GM19324 (cell line): ENCODE measurements at regions not wholly inside any gene's neighbourhood (a gene's known extent, or its start where the extent isn't known, plus 50 kb on each side); places are given as distances from the start of the nearest gene placed in this dataset.
"Not testable (repeated sequence)": the region's sequence is repeated elsewhere in the genome, so short reads cannot be mapped to it uniquely, and the experiment has no call there.

Source experiments
- ATAC-seq: cut with Tn5 transposase; IDR thresholded peaks from one replicate; pipeline ENCODE4 v1.9.1; 2021; ENCODE audit warnings: mild to moderate bottlenecking, moderate library complexity; ENCODE audit not compliant: unreplicated experiment, low FRiP score

GRCh38 chr1:190665045-190665444, 187.4 kb upstream of the BRINP3 start:
- no peak for ATAC-seq

DNA sequence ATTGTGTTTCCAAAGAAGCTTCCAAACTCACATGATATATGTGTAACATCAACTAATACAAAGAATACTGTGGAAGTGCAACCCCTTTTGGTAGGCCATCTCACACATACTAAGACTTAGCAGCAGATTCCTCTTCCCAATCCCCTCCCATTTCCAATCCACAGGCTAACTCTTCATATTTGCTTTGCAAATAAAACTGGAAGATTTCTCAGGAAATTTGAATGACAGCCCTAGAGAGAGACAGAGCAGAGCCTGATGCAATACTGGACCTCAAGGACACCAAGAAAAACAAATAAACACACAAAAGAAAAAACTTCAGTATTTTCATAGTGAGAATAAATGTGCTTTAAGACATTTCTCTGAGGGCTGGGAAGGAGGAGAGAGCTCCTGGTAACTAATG, 190.2 kb upstream of the BRINP3 start:
- ATAC-seq: no peak

- no peak for ATAC-seq
These were observed 201.4 kb upstream of the BRINP3 start for GRCh38 chr1:190679044-190679443.

- ATAC-seq: no peak
These were observed 201.8 kb upstream of the BRINP3 start for GRCh38 chr1:190679454-190679853.

DNA sequence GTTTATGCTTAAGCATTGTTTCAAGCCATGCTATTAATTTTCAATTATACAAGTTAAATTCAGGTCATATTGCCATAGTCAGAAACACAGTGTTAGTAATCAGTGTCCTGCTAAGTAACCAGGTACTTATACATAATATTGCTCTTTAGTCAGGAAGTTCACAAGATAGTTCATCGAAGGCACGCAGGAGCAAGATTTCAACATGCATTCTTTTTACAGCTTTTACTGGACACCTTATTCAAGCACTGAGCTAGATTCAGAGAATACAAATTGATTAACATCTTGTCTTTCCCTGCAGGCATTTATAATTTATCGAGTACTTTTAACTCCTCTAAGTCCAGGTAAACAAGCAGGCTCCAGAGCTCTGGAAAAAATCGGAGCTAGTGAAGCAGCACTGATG, 202.3 kb upstream of the BRINP3 start:
- no peak for ATAC-seq

DNA sequence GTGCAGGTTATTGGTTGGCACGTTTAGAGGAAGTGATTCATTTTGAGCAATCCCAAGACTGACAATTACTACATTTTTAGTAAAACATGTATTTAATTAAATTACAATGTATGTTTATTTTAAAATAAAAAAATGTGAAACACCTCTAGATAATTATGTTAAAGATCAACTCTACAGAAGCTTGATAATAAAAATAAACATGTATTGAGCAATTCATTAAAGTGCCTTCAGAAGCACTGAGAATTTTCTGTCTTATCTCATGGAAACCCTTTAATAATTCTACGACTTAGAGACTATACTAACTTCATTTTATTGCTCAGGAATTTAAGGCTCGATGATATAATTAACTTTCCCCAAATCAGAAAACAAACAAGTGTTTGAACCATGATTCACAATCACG, 208.0 kb upstream of the BRINP3 start:
- no peak for ATAC-seq

DNA sequence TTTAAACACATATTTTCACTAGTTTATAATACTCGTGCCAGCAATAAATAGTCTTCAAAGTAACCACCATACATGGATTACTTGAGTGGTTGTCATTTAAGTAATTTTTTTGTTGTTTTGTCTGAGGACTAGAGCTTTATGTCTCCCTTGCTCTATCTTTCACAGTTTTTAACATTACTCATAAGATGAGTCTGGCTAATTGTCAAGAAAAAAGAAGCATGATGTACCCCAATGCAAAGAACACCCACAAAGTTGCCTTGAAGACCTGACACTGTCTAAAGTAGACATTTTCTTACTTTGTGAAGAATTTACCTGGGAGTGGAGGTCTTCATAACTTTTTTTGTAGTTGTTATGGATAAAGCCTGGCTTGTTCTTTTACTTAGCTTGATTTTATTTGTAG, 210.4 kb upstream of the BRINP3 start:
- no peak for ATAC-seq

DNA sequence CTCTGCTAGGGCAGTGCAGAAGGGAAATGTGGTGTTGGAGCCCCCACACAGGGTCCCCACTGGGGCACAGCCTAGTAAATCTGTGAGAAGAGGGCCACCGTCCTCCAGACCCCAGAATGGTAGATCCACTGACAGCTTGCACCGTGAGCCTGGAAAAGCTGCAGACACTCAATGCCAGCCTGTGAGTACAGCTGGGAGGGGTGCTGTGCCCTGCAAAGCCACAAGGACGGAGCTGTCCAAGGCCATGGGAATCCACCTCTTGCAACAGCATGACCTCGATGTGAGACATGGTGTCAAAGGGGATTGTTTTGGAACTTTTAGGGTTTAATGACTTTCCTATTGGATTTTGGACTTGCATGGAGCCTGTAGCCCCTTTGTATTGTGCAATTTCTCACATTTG, 220.8 kb upstream of the BRINP3 start:
- not testable (repeated sequence) for ATAC-seq

DNA sequence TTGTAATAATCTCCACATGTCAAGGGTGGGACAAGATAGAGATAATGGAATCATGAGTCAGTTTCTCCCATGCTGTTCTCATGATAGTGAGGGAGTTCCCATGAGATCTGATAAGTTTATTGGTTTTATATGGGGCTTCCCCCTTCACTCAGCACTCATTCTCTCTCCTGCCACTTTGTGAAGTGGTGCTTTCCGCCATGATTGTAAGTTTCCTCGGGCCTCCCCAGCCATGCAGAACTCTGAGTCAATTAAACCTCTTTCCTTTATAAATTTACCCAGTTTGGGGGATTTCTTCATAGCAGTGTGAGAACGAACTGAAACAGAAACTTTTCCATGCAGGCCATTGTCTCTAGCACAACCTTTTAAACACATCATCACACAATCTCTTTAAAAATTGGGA, 221.5 kb upstream of the BRINP3 start:
- ATAC-seq: no peak

DNA sequence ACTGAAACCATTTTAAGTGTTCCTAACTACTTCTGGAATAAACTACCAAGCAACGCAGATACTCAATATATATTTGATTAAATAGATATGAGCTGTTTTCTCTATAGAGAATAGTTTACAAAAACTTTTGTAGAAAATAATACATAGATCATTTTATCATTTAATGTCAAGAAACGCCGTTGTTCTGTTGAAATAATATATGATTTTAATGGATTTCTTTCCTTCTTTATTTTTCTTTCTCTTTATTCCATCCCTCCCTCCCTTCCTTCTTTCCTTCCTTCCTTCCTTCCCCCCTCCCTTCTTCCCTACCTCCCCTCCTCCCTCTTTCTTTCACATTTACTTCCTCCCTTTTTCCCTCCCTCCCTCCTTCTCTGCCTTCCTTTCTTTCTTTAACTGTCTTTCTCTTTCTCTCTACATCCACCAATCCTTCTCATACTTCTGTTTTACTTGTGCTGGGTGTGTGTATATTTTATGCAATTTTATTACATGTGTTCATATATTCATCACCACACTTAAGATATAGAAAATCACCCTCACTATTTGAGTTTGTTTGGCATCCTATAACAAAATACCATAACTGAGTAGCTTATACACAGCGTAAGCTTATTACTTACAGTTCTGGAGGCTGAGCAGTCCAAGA, 230.9 kb upstream of the BRINP3 start:
- no peak for ATAC-seq

DNA sequence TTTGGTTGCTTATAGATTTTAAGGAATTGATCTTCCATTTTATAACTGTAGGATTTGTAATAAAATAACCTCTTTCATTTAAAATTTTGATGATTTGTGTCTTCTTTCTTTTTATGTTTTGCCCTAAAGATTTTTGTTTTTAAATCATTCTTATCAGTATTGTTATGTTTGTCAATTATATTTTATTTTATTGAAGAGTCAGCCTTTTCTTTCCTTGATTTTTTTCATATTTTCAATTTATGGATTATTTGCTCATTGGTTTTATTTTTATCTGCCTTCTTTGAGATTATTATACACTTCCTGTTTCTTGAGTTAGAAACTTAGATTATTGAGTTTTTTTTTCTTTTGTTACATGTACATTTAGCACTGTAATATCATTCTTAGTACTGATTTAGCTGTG, 233.4 kb upstream of the BRINP3 start:
- ATAC-seq: no peak

DNA sequence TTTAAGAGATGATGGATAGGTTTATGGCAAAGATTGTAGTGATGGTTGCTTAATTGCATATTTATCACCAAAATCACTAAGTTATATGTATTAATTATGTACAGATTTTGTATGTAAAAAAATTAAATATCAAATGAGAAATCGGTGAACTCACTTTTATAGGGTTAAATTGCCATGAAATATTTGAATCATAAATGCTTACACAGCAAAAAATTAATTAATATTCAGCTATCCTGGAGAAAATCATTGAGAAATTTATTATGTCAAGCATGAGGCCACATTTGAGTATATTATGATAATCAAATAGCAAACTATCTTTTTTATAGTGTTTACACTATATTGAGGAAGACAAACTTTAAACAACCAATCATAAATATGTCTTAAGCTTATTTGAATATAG, 239.4 kb upstream of the BRINP3 start:
- ATAC-seq: no peak

DNA sequence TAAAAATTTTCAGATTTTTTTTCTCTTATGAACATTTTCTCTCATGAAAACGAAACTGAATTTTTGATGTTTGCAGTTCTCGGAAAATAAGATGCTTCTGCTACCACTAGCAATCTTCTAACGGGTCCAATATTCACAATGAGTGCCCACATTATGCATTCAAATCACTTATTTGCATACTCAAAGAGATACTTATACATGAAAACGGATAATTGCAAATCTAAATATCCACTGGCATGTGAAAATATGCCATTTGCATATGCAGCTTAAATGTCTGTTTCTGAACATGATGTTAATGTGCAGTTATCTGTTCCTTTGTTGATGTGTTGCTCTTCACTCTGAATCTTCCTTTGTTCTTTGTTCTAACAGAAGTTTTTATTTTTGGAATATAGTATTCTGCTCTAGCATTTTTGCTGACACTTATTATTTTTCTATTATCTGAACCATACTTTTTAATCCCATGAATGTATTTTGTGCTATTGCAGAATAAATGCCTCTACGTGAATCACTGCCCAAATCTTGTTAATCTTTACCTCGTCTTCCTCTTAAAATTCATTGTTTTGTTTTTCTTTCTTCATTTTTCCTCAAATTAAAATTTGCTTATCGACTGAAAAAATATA, 259.4 kb upstream of the BRINP3 start:
- ATAC-seq: no peak

DNA sequence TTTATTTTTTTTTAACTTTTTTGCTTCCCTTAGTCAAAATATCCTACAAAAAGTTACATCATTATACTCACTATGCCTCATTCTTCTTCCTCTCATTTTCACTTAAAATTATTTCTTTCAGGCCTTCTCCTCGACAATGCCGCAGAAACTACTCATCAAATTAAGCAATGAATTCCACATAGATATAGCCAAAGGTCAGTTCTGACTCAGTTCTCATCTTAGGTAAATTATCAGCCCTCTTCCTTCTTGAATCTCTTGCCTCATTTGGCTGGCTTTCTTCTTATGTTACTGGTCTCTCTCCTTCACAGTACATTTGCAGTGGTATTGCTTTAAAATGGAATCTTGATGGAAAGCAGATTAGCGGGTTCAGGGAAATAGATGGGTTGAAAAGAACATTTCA, 260.7 kb upstream of the BRINP3 start:
- no peak for ATAC-seq

DNA sequence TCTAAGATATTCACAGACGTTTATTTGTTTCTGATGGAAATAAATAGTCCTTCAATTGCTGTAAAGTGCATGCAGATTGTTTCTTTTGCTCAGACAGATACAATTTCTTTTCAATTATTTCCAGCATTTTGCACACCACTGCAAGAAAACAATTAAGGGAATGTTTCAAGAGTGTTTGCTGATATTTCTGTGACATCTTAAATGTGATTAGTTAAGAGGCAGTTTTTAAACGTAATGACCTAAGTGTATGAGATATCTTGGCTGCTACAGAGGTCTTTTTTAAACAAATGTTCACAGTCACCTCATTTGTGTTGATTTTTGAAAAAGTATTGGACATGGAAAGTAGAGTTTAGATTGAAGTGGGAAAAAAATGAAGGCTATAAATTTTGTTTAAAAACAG, 262.3 kb upstream of the BRINP3 start:
- no peak for ATAC-seq

- ATAC-seq: no peak
These were observed 270.0 kb upstream of the BRINP3 start for GRCh38 chr1:190747704-190748103.

DNA sequence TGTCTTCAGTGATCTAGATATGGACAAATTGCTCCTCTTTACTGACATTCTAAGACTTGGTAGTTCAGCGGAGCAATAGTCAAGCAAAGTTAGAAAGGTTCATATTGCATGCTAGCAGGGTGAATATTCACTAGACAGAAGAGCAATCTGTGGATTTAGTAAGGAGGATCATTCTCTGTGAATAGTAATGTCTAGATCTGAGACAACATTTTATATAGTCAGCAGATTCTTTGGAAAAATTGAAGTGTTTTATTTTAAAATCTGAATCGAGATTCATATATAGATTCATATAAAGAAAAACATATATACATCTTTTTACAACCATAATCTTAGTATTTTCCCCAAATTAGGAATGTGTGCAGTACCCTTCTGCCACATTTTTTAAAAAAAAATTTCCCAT, 274.5 kb upstream of the BRINP3 start:
- no peak for ATAC-seq

- no peak for ATAC-seq
These were observed 277.0 kb upstream of the BRINP3 start for GRCh38 chr1:190754666-190755065.

DNA sequence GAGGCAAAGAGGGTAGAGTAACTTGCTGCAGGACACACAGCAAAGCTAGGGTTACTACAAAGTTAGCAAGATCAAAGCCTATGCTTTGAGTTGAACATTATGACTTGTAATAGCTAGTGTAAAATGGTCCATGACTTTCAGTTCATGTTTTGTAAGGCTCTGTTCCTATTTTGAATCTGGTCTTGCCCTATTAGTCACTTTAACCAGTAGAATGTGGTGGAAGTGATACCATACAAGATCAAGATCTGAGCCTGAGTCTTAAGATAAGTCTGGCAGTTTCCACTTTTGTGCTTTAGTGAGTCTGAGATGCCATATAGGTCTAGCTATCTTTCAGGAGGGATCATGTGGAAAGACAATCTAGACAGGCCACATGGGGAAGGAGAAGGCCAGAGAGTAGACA, 282.1 kb upstream of the BRINP3 start:
- ATAC-seq: no peak

DNA sequence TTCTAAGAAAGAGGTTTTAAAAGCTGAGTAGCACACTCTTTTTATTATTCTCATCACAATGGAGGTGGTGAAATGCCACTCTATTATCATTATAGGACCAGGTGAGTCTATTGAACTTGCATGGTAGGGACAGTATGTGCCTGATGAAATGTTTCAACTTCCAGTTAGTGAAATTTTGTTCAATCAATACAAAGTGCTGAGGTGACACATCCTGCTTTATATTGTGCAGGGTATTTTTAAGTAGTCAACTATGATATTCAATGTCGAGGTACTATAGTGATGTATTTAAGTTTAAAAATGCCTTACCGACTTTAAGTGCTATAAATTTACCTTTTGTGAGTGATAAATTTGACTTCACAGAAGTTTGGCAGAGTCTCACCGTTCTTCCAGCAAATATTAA, 284.7 kb upstream of the BRINP3 start:
- no peak for ATAC-seq

DNA sequence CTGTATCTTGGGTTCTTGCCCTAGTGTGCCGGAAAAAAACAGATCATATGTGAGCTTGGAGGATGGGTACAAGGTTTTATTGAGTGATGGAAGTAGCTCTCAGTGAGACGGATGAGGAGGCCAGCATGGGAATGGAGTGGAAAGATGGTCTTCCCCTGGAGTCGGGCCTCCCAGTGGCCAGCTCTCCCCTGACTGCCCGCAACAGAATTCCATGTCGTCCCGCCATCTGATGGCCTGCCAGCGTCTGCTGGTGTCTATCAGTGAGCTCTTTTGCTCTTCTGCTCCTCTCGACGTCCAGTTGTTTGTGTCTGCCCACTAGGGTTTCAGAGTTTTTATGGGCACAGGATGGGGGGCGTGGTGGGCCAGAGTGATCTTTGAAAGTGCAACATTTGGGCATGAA, 315.2 kb upstream of the BRINP3 start:
- ATAC-seq: no peak

GRCh38 chr1:190807629-190808028, 330.0 kb upstream of the BRINP3 start:
- no peak for ATAC-seq

- no peak for ATAC-seq
These were observed 330.4 kb upstream of the BRINP3 start for GRCh38 chr1:190808035-190808434.
